ENCODE measurements at regions not wholly inside any gene's neighbourhood (a gene's known extent, or its start where the extent isn't known, plus 50 kb on each side); places are given as distances from the start of the nearest gene placed in this dataset.
"Not testable (repeated sequence)": the region's sequence is repeated elsewhere in the genome, so short reads cannot be mapped to it uniquely, and the experiment has no call there.

DNA sequence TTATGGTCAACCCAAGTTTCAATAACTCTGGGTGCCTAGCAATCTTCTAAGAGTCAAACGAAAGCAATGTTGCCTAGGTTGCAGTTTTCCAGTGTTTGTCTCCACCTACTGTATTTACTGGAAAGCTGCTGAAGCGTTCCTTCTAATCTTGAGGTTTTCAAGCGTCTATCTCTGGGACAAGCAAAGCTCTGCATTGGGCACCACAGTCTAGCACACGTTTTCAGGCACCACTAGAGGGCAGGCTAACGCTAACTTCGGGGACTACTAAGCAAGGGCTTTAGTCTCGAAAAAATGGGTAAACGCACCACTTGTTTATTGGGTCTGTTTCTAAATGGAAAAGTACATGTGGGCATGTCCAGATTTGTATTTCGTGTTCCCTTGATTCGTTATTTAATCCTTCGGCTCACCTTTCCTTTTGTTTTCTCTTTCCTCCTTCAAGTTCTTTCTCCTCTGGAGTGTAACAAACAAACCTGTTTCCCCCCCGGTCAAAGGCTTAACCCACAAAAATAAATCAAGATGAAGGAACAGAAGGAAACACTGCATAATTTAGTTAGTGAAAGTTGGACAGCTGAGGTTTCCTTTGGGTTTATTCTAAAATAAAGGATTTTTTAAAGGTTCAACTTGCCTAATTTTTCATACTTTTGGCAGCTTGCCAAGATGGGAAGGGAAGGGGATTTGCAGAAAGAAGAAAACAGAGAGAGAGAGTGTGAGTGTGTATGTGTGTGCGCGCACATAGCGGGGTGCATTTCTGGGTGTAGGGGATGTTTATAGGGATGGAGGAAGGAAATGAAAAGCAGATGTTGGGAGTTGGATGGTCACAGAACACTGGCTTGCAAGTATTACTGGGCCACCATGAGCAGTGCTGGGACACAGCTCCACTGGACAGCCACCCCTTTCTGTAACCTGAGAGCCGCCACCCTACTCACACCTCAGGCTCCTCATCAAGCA is 348.3 kb downstream of the GOLGA6L6 start:
- H3K36me3 ChIP-seq, H3K4me1 ChIP-seq, H3K9me3 ChIP-seq, H3K27ac ChIP-seq, DNase-seq, H3K4me3 ChIP-seq, H3K27me3 ChIP-seq: not testable (repeated sequence)
- WGBS, 2 donors = 36 to 43% methylated on average over 16 of the region's 16 CpGs
- TF ChIP-seq, protein P1, sequence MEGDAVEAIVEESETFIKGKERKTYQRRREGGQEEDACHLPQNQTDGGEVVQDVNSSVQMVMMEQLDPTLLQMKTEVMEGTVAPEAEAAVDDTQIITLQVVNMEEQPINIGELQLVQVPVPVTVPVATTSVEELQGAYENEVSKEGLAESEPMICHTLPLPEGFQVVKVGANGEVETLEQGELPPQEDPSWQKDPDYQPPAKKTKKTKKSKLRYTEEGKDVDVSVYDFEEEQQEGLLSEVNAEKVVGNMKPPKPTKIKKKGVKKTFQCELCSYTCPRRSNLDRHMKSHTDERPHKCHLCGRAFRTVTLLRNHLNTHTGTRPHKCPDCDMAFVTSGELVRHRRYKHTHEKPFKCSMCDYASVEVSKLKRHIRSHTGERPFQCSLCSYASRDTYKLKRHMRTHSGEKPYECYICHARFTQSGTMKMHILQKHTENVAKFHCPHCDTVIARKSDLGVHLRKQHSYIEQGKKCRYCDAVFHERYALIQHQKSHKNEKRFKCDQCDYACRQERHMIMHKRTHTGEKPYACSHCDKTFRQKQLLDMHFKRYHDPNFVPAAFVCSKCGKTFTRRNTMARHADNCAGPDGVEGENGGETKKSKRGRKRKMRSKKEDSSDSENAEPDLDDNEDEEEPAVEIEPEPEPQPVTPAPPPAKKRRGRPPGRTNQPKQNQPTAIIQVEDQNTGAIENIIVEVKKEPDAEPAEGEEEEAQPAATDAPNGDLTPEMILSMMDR (IDR thresholded peaks at IDR 0.05) = peak in 1 of 6 experiments; percentile 11
- ATAC-seq (ENCODE audit: low FRiP score in 2 of 2) = peak; percentile 75 to 91

GRCh38 chr15:20191508-20192125 is 350.0 kb downstream of the GOLGA6L6 start:
- H3K4me1 ChIP-seq; DNase-seq; H3K36me3 ChIP-seq; H3K27ac ChIP-seq; H3K27me3 ChIP-seq; ATAC-seq (ENCODE audit: low FRiP score in 2 of 2); H3K9me3 ChIP-seq; H3K4me3 ChIP-seq: not testable (repeated sequence)
- 68 to 73% methylated on average over 6 of the region's 6 CpGs for WGBS, 2 donors

DNA sequence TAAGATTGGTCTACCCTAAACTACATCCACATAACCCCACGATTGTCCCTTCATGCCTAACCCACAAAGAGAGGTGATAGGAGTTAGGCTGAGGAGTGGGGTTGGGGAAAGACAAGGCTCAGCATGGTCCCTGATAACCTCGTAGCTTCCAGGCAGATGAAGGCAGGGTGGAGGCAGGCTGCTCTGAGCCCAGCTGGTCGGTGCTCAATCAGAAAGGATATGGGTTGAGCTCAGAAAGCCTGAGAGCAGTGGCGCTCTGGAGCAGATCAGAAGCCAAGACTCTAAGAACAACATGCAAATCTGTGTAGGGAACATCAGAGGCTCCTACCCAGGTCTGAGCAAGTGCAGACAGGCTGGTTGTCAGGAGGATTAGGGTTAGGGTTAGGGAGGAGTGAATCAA is 353.0 kb downstream of the GOLGA6L6 start:
- not testable (repeated sequence) for H3K4me1 ChIP-seq, H3K27me3 ChIP-seq, H3K36me3 ChIP-seq, H3K4me3 ChIP-seq, DNase-seq, H3K27ac ChIP-seq, H3K9me3 ChIP-seq
- 42 to 56% methylated on average over 4 of the region's 4 CpGs for WGBS, 2 donors
- ATAC-seq (ENCODE audit: low FRiP score in 2 of 2) = peak; percentile 1 to 38

DNA sequence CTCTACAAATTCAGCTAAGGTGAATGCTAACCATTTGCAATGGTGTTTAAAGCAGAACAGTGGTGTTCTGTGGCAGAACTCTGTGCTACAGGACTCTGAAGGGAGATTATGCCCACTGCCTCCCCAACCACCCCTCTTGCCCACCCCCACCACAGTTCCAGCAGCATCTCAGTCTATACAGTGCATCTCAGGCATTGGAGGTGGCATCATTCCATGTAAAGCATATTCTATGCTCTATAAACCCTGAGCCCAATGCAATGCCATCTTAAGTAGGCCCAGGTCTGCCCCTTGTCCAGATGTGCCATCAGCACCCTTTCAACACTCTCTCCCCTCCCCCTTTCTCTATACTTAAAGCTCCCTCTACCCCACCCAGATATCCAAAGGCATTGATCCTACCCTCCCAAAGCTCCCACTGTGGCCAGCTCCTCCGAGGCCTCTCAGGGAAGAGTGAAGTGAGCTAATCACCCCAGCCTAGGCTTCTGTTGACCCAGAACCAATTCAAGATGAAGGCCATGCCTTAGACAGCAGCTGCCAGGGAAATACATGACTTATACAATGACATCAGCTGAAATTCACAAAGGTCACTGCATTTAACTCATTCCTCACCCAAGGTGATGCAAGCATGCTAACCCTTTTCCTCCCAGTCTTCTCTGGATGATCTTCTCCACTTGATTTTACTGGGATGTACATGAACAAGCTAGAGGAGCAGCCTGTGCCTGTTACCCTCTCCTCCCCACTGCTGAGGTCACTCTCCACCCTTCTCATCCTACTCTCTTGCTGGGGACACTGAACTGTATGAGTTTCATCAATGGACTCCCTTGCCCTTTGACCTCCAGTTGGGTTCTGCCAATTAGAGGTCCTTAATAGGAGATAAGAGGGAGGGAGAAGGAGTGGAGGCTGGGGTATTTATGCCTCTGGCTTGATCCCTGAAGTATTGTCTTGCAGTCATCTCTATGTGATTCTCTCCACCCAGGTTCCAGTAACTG is 353.9 kb downstream of the GOLGA6L6 start:
- DNase-seq, H3K4me1 ChIP-seq, H3K36me3 ChIP-seq, H3K27ac ChIP-seq, H3K4me3 ChIP-seq, H3K27me3 ChIP-seq, H3K9me3 ChIP-seq: not testable (repeated sequence)
- WGBS, 2 donors = 58 to 75% methylated on average over 1 of the region's 1 CpG
- peak; percentile 40 to 75 for ATAC-seq (ENCODE audit: low FRiP score in 2 of 2)

GRCh38 chr15:20184879-20185278 is 356.7 kb downstream of the GOLGA6L6 start:
- peak in 1 of 2 donors; percentile 50 for DNase-seq
- H3K9me3 ChIP-seq; H3K27ac ChIP-seq; H3K4me1 ChIP-seq; H3K36me3 ChIP-seq; ATAC-seq (ENCODE audit: low FRiP score in 2 of 2); H3K4me3 ChIP-seq; H3K27me3 ChIP-seq: not testable (repeated sequence)
- WGBS, 2 donors = 81% methylated on average over 7 of the region's 13 CpGs; no CpG with 5 or more reads in 1 of the 2 donors

- not testable (repeated sequence) for ATAC-seq (ENCODE audit: low FRiP score in 2 of 2)
- WGBS, 2 donors = 76 to 78% methylated on average over 7 to 18 of the region's 33 CpGs
- peak in 1 of 2 donors; percentile 73 for DNase-seq
Observed at GRCh38 chr15:20168221-20168620, 373.4 kb downstream of the GOLGA6L6 start.

DNA sequence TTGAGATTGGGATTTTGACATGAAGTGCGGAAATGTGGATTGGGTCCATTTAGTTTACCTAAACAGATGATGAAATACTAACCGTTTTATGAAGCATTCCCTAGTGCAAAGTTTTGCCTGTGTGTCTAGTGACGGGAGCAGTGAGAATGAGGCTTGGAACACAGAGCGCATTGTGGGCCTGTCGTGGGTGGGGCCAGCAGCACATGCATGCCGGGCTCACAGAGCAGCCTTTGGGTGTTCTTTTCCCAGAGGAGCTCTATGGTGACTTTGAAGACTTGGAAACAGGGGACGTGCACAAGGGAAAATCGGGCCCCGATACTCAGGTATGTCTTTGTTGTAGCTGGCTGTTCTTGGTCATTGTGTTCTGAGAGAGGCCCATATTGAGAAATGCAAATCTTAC is 388.1 kb downstream of the GOLGA6L6 start:
- H3K4me3 ChIP-seq = not testable (repeated sequence)

More at GRCh38 chr15:20168221-20168620, 373.4 kb downstream of the GOLGA6L6 start:
- not testable (repeated sequence) for H3K4me3 ChIP-seq, H3K4me1 ChIP-seq, H3K27ac ChIP-seq, H3K27me3 ChIP-seq, H3K9me3 ChIP-seq, H3K36me3 ChIP-seq

DNA sequence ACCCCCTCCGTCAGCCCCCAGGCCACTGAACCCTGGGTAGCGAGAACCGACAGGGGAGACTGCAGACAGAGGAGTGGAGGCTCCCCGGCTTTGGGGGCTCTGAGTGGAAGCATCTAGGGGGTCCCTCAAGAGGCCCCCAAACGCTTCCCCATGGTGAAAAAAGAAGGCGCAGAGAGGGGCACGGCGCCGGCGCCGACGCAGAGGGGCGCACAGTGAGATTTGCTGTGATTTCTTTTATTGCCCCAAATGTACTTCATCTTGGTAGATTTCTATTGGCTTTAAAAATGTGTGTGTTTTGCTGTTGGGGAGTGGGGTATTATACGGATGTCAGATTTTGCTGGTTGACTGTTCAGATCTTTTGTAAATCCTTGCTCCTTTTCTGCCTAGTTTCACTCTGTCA is 392.9 kb downstream of the GOLGA6L6 start:
- not testable (repeated sequence) for ATAC-seq (ENCODE audit: low FRiP score in 2 of 2); H3K27me3 ChIP-seq; H3K9me3 ChIP-seq; H3K36me3 ChIP-seq; H3K27ac ChIP-seq; H3K4me3 ChIP-seq; H3K4me1 ChIP-seq
- 88% methylated on average over 9 of the region's 14 CpGs; no CpG with 5 or more reads in 1 of the 2 donors for WGBS, 2 donors
- peak in 1 of 2 donors; percentile 87 for DNase-seq

More for the DNA sequence above, 388.1 kb downstream of the GOLGA6L6 start:
- not testable (repeated sequence) for H3K36me3 ChIP-seq; H3K27me3 ChIP-seq; H3K9me3 ChIP-seq; H3K27ac ChIP-seq; ATAC-seq (ENCODE audit: low FRiP score in 2 of 2); H3K4me1 ChIP-seq
- DNase-seq = peak in 1 of 2 donors; percentile 17
- WGBS, 2 donors = 83% methylated on average over 7 of the region's 9 CpGs; no CpG with 5 or more reads in 1 of the 2 donors

- peak in 1 of 2 donors; percentile 78 for DNase-seq
- H3K27me3 ChIP-seq; H3K27ac ChIP-seq; ATAC-seq (ENCODE audit: low FRiP score in 2 of 2); H3K36me3 ChIP-seq; H3K4me3 ChIP-seq; H3K9me3 ChIP-seq; H3K4me1 ChIP-seq: not testable (repeated sequence)
- WGBS, 2 donors = 76 to 84% methylated on average over 22 to 56 of the region's 73 CpGs
Observed at GRCh38 chr15:20148008-20148407, 393.6 kb downstream of the GOLGA6L6 start.

GRCh38 chr15:20144333-20145036 is 397.1 kb downstream of the GOLGA6L6 start:
- not testable (repeated sequence) for H3K4me3 ChIP-seq; ATAC-seq (ENCODE audit: low FRiP score in 2 of 2); H3K9me3 ChIP-seq; H3K27me3 ChIP-seq; H3K4me1 ChIP-seq; H3K36me3 ChIP-seq; H3K27ac ChIP-seq
- peak in 1 of 2 donors; percentile 75 for DNase-seq
- 80 to 88% methylated on average over 1 to 6 of the region's 14 CpGs for WGBS, 2 donors

GRCh38 chr15:20142906-20143305 is 398.7 kb downstream of the GOLGA6L6 start:
- H3K4me1 ChIP-seq; H3K36me3 ChIP-seq; H3K27me3 ChIP-seq; H3K9me3 ChIP-seq; ATAC-seq (ENCODE audit: low FRiP score in 2 of 2); H3K4me3 ChIP-seq; H3K27ac ChIP-seq: not testable (repeated sequence)
- no CpG with 5 or more reads among the region's 3 CpGs for WGBS, 2 donors
- DNase-seq = peak in 1 of 2 donors; percentile 59

All from upper lobe of left lung (tissue), 6 donors.